Stimulated activated naive CD4-positive, alpha-beta T cell treated with Interleukin-2 at 50 U/mL for 16 hours (primary cell): ENCODE measurements at regions not wholly inside any gene's neighbourhood (a gene's known extent, or its start where the extent isn't known, plus 50 kb on each side); places are given as distances from the start of the nearest gene placed in this dataset.
A peak's percentile ranks its signal among the peaks of the same experiment; 100 is the strongest.

Experiments
- DNase-seq: peaks from one replicate; lab custom pipeline; 2025; lab: John Stamatoyannopoulos, UW

GRCh38 chr11:122230385-122230755 is 114.4 kb upstream of the BLID start:
- DNase-seq: no peak

GRCh38 chr11:122229481-122230384 is 113.7 kb upstream of the BLID start:
- DNase-seq: no peak

GRCh38 chr11:122229078-122229477 is 113.1 kb upstream of the BLID start:
- no peak for DNase-seq

- no peak for DNase-seq
Measured at GRCh38 chr11:122226810-122227379, 110.9 kb upstream of the BLID start.

DNA sequence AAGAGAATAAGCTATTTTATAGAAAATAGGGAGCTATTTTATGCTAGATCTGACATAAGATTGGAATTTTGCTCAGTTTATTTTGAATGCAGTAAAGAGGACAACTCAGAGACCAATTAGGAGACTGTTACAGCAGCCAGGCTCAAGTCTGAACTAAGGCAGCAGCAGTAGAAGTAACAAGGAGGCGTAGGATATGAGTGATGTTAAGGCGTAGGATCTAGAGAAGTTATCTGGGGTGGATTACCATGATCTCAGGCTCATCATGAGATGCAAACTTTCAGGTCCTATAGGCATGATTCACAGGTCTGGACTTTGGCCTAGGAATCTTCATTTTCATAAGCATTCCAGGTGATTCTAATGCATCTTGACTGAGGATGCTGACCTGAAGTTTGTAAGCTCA is 108.9 kb upstream of the BLID start:
- no peak for DNase-seq

- no peak for DNase-seq
Measured at GRCh38 chr11:122220321-122220720, 104.3 kb upstream of the BLID start.

- no peak for DNase-seq
Measured at GRCh38 chr11:122219791-122220190, 103.8 kb upstream of the BLID start.

GRCh38 chr11:122215244-122215992 is 99.4 kb upstream of the BLID start:
- DNase-seq: no peak

- no peak for DNase-seq
Measured at GRCh38 chr11:122214567-122214966, 98.6 kb upstream of the BLID start.

DNA sequence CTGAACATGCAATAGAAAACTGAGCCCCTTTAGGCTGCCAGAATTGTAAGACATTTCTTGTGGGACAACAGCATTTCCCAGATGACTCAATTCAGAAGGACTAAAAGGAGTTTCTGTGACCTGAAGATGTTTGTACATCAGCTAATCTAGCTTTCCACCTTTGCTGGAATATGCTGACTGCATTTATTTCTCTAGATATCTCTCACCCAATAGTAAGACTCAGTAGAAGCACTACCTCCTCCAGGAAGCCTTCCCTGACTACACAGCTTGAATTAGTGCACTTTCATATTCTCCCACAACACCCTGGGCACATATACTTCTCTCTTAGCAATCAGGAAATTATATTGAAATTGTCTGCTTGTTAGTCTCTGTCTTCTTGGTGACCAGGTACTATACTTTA is 98.1 kb upstream of the BLID start:
- no peak for DNase-seq

DNA sequence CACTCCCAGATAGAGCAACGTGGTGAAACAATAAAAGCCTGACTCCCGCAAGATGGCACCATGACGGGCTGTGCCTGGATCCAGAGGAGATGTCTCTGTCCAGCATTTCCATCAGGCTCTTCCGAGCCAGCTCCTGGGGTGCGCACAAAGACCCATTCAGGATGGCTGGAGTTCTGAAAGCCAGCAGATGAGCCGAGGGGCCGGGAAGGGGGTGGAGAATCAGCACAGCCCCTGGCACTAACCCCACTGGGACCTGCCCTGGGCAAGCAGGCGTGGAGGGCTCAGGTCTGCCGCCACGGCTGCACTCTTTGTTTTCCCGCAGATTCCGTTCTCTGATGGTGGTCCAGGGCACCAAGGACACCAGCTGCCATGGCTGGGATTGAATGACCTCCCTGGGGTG is 97.2 kb upstream of the BLID start:
- no peak for DNase-seq

- DNase-seq: no peak
Measured at GRCh38 chr11:122210367-122210997, 94.5 kb upstream of the BLID start.

GRCh38 chr11:122209619-122210366 is 93.8 kb upstream of the BLID start:
- no peak for DNase-seq

GRCh38 chr11:122207921-122208764 is 92.1 kb upstream of the BLID start:
- no peak for DNase-seq

DNA sequence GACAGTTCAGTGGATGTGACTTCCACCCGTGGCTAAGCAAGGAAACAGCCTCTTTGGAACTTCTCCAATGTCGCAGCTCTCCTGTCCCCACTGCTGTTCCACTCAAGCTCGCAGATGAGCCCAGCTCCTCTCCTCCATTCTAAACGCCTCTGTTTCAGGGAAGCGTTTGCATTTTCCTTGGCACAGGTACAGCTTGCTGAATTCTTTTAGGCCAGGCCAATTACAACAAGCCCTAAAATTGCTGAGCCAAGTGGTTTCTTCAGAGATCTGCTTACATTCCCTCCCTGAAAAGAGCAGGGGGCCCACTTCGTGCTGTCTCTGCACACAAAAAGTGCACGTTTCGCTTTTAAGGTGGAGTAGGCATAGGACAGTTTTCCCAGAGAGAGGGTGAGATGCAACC is 91.5 kb upstream of the BLID start:
- DNase-seq: no peak

- no peak for DNase-seq
Measured at GRCh38 chr11:122205036-122205435, 89.0 kb upstream of the BLID start.

DNA sequence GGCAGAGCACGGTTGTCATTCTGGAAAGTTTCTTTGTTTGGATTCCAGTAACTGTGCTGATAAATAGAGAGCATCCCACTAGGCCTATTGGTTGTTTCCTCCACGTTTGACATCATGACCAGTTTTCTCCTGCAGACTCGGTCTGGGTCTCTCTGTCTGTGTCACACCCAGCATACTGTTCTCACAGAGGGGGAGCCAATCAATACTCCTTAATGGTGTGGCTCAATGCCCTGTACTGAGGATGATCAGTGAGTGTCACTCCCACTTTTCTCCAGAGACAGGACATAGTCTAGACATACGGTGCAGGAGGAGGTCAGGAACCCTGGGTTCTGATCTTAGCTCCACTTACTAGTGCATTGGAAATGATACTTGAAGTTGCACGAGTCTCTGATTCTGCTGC is 88.2 kb upstream of the BLID start:
- DNase-seq: no peak

- peak; percentile 3 for DNase-seq
Measured at GRCh38 chr11:122202951-122203456, 87.0 kb upstream of the BLID start.

DNA sequence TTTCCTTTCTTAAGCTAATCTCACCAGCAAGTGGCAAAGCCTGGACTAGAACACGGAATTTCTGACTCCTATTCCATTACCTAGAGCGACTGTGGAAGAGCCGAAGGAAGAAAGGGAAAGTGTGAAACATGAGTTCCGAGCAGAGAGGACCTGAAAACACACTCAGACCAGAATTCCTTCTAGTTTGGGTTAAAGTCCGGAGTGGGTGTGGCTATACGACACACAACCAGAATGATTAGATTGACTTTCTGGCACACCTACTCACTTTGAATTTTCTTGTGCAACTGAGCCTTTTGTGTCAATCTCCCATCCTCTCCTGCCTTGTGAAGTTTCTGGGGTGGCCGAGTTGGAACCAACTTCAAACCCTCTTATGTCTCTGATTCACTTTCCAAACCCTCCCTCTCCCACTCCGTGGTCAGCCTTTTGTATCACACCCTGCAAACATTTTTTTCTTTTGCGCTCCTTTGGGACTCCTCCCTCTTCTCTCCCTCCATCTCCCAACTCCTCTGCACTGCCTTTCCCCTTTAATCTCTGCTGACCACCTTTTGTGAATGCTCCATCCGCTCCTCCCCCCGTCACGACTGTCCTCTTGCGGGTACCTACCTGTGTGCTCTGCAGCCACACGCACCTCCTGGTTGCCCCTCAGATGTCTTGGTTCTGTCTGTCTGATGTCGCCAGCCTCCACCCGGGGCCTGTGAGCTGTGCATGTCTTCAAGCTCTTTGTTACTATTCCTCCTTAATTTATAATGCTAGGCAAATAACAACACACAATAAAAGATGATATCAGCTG is 86.3 kb upstream of the BLID start:
- no peak for DNase-seq

- no peak for DNase-seq
Measured at GRCh38 chr11:122201106-122201505, 85.1 kb upstream of the BLID start.
